ENCODE measurements at regions not wholly inside any gene's neighbourhood (a gene's known extent, or its start where the extent isn't known, plus 50 kb on each side); places are given as distances from the start of the nearest gene placed in this dataset.

DNA sequence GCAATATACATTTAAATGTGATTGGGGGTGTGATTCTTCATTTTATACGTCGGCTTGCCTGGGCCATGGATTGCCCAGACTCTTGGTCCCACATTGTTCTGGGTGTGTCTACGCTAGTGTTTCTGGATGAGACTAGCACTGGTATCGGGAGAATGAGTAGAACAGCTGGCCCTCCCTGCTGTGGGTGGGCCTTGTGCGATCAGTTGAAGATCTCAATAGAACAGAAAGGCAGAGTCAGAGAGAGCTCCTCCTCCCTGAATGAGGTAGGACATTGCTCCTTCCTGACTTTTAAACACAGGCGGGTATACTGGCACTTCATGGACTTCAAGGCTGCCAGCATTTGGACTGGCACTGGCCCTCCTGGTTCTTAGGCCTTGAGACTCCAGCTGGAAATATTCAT is 603.0 kb downstream of the LIG4 start:
- TF ChIP-seq NFYB (CRISPR knock-in tag; conservative IDR thresholded peaks at IDR 0.05; ENCODE audit: low read depth) (no peak), FOXP1 (CRISPR knock-in tag; IDR thresholded peaks at IDR 0.05; ENCODE audit: borderline replicate concordance) (no peak), PRRX2 (CRISPR knock-in tag; IDR thresholded peaks at IDR 0.05) (no peak)
- TF ChIP-seq, protein P1, sequence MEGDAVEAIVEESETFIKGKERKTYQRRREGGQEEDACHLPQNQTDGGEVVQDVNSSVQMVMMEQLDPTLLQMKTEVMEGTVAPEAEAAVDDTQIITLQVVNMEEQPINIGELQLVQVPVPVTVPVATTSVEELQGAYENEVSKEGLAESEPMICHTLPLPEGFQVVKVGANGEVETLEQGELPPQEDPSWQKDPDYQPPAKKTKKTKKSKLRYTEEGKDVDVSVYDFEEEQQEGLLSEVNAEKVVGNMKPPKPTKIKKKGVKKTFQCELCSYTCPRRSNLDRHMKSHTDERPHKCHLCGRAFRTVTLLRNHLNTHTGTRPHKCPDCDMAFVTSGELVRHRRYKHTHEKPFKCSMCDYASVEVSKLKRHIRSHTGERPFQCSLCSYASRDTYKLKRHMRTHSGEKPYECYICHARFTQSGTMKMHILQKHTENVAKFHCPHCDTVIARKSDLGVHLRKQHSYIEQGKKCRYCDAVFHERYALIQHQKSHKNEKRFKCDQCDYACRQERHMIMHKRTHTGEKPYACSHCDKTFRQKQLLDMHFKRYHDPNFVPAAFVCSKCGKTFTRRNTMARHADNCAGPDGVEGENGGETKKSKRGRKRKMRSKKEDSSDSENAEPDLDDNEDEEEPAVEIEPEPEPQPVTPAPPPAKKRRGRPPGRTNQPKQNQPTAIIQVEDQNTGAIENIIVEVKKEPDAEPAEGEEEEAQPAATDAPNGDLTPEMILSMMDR (IDR thresholded peaks at IDR 0.05) = no peak
